ENCODE measurements at regions not wholly inside any gene's neighbourhood (a gene's known extent, or its start where the extent isn't known, plus 50 kb on each side); places are given as distances from the start of the nearest gene placed in this dataset.

- WGBS (ENCODE audit: extremely low coverage, insufficient read length, low lambda C conversion rate) = no CpG with 5 or more reads among the region's 3 CpGs
- no peak for TF ChIP-seq CTCF (conservative IDR thresholded peaks at IDR 0.05)
Observed at GRCh38 chr4:155564880-155565279, 101.8 kb upstream of the GUCY1A1 start.

More at GRCh38 chr4:155564880-155565279, 101.8 kb upstream of the GUCY1A1 start:
- Histone ChIP-seq H3K14ac (ENCODE audit: insufficient read depth, low read length) (no peak overlapping the region), H2AFZ (ENCODE audit: low read length) (no peak overlapping the region), H2BK120ac (ENCODE audit: low read depth, low read length, poor library complexity, severe bottlenecking) (no peak overlapping the region), H3K27ac (ENCODE audit: insufficient read length, low read depth, low read length) (no peak overlapping the region), H3K27me3 (ENCODE audit: insufficient read depth, low read length) (no peaks in the 10 kb centered on the region), H4K91ac (ENCODE audit: insufficient read length, low read depth, low read length) (no peak overlapping the region), H4K20me1 (ENCODE audit: control insufficient read depth, insufficient read depth, insufficient read length) (no peaks in the 10 kb centered on the region), H3K79me2 (ENCODE audit: insufficient read depth, low read length) (no peaks in the 10 kb centered on the region), H3K18ac (ENCODE audit: insufficient read length, low read depth, low read length) (no peak overlapping the region), H3K9me3 (ENCODE audit: control insufficient read depth, low read depth, low read length) (no peaks in the 10 kb centered on the region), H4K5ac (ENCODE audit: insufficient read length, low read depth, low read length) (no peak overlapping the region), H3K4ac (ENCODE audit: low read depth, low read length) (no peak overlapping the region), H3K4me1 (ENCODE audit: insufficient read depth, low read length) (no peaks in the 10 kb centered on the region), H2BK15ac (ENCODE audit: low read depth, low read length) (no peak overlapping the region), H3K23ac (ENCODE audit: insufficient read length, low read depth, low read length) (no peak overlapping the region), H2BK20ac (ENCODE audit: low read depth, low read length, poor library complexity, severe bottlenecking) (no peak overlapping the region), H3K79me1 (ENCODE audit: insufficient read depth, low read depth, low read length, poor library complexity, severe bottlenecking) (no peaks in the 10 kb centered on the region), H2BK5ac (ENCODE audit: insufficient read length, low read length) (no peak overlapping the region), H3K23me2 (ENCODE audit: insufficient read length, low read depth, low read length, poor library complexity, severe bottlenecking) (no peaks in the 10 kb centered on the region), H3K9ac (ENCODE audit: extremely low read depth, insufficient read length, low read length) (no peak overlapping the region), H4K8ac (replicated peaks; ENCODE audit: insufficient read length, low read depth, low read length) (no peak overlapping the region), H3K4me2 (ENCODE audit: insufficient read depth, insufficient read length, low read length) (no peak overlapping the region), H2BK12ac (ENCODE audit: insufficient read length, low read depth, low read length) (no peak overlapping the region), H3K56ac (ENCODE audit: insufficient read length, low read depth, low read length) (no peak overlapping the region), H2AK5ac (ENCODE audit: insufficient read length, low read length) (no peak overlapping the region), H3T11ph (ENCODE audit: low read length) (no peak overlapping the region)
- no peaks in the 10 kb centered on the region for H3K4me1 Mint-ChIP-seq
- no peak for DNase-seq
- H3K9me3 Mint-ChIP-seq = no peaks in the 10 kb centered on the region
- no peaks in the 10 kb centered on the region for H3K36me3 Mint-ChIP-seq (ENCODE audit: insufficient read depth in 1 of 3, low read depth in 3 of 3)
- no peaks in the 10 kb centered on the region for H3K27me3 Mint-ChIP-seq (ENCODE audit: low read depth)
- no peak overlapping the region for H3K27ac Mint-ChIP-seq
- H3K4me3 Mint-ChIP-seq = no peak overlapping the region

Measured in H9 (cell line).